Esophagus squamous epithelium (tissue), 4 donors: ENCODE measurements at regions not wholly inside any gene's neighbourhood (a gene's known extent, or its start where the extent isn't known, plus 50 kb on each side); places are given as distances from the start of the nearest gene placed in this dataset.

Experiments
- POLR2A ChIP-seq, 4 donors: fragments of 450-650 bp; IDR thresholded peaks; one replicate each; pipeline ENCODE4 v1.6.1; 2017; ENCODE audit warnings: antibody characterized with exemption in 4 of 4, mild to moderate bottlenecking in 4 of 4, moderate library complexity in 3 of 4
- TF ChIP-seq, protein P1 (sequence below), 6 experiments: fragments of 450-650 bp in 4 of 6; fragments of 200-600 bp in 2 of 6; sonication (generic) in 2 of 6; IDR thresholded peaks; one replicate each; pipeline ENCODE4 v1.5.1; 2016 to 2019; ENCODE audit warnings: antibody characterized with exemption in 6 of 6, mild to moderate bottlenecking in 4 of 6, moderate library complexity in 4 of 6

DNA sequence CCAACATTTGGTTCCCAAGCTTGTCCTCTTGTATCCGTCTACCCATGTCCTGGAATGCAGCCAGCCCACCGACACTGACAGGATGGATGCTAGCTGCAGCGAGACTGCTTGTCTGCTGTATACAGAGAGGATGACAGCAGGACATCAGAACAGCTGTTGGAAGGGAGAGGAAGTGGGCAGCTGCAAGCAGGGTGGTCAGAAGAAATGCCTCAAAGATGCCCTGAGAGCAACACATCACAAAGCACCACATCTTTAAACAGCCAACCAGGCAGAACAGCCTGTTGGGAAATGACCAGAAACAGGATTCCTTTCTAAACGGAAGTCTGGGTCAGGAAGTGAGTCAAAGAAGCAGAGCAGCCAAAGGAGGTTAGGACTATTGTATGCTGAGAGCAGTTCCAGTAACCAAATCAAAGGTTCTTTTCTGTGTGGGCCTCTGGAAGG, 219.1 kb downstream of the NDUFS4 start:
- TF ChIP-seq POLR2A (IDR thresholded peaks at IDR 0.05), result no peak
- TF ChIP-seq, protein P1, sequence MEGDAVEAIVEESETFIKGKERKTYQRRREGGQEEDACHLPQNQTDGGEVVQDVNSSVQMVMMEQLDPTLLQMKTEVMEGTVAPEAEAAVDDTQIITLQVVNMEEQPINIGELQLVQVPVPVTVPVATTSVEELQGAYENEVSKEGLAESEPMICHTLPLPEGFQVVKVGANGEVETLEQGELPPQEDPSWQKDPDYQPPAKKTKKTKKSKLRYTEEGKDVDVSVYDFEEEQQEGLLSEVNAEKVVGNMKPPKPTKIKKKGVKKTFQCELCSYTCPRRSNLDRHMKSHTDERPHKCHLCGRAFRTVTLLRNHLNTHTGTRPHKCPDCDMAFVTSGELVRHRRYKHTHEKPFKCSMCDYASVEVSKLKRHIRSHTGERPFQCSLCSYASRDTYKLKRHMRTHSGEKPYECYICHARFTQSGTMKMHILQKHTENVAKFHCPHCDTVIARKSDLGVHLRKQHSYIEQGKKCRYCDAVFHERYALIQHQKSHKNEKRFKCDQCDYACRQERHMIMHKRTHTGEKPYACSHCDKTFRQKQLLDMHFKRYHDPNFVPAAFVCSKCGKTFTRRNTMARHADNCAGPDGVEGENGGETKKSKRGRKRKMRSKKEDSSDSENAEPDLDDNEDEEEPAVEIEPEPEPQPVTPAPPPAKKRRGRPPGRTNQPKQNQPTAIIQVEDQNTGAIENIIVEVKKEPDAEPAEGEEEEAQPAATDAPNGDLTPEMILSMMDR (IDR thresholded peaks at IDR 0.05), result no peak
